NCI-H82 treated with DMSO at 0.1 percent for 48 hours (cell line): ENCODE measurements at regions not wholly inside any gene's neighbourhood (a gene's known extent, or its start where the extent isn't known, plus 50 kb on each side); places are given as distances from the start of the nearest gene placed in this dataset.

Experiments used
- DNase-seq: peaks from one replicate; lab custom pipeline; 2025; ENCODE audit not compliant: unreplicated experiment; lab: John Stamatoyannopoulos, UW

GRCh38 chr9:79798450-79798849, 226.7 kb downstream of the TLE4 start:
- DNase-seq, result no peak

DNA sequence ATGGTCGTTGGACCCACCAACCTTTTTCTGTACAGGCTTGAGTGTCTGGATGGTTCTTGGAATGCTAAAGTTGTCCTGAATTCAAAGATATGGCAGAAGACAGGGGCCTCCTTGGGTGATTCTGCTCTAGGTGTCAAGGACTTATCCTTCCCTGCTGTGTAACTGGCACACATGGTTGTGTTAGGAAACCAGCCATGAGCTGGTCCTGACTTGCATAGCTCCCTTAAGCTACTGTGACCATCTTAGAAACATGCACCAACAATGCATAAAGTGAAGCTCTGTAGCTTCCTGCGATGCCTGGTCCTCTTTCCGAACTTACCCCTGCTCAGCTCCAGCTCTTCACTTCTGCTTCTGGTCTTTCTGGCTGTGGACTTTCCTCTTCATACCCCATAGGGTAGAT, 224.6 kb downstream of the TLE4 start:
- no peak for DNase-seq

GRCh38 chr9:79788662-79789061, 216.9 kb downstream of the TLE4 start:
- no peak for DNase-seq

DNA sequence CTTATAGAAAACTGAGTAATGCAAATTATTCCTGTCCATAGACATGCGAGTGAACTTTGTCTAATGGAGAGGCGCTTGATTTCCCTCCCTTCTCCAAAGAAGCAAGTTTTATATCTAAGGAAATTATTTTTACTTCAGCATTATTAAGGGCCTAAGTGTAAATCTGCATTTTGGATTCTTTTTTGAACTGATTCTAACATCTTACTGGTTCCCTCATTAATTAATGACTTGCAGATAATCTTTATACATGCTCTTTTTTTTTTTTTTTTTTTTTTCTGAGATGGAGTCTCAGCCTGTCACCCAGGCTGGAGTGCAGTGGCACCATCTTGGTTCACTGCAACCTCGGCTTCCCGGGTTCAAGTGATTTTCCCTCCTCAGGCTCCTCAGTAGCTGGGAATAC, 209.5 kb downstream of the TLE4 start:
- no peak for DNase-seq

DNA sequence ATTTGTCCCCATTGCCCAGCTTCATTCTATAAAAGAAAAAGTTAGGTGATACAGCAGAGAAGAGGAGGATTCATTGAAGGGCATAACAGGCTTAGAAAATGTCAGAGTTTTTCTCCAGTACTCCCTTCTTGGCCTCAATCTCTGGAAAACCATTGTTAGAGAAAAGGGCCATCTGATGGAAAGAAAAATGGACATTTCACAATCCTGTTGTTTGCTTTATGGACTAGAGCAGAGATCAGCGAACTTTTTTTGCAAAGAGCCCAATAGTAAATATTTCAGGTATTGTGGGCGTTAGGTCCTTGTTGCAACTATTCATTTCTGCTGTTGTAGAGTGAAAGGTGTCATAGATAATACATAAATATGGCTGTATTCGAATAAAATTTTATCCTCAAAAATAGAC, 208.8 kb downstream of the TLE4 start:
- no peak for DNase-seq

DNA sequence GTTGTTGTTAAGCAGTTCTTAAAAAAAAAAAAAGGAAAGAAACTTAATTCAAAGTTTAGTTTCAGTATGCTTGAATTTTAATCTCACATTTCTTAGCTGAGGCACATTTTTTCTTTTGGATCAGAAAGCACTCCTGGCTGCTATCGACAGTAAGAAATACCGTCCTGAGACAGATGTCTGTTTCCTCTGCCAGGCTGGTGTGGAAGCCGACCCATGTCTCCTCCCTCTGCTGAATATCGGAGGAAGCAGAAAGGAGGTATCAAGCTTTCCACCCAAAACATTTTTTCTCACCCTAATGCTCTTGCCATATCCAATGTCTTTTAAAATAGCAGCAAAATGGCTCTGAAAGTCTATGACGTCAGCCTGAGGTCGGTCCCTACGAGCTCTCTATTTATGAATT, 208.1 kb downstream of the TLE4 start:
- DNase-seq, result no peak

GRCh38 chr9:79778581-79778980, 206.8 kb downstream of the TLE4 start:
- no peak for DNase-seq

DNA sequence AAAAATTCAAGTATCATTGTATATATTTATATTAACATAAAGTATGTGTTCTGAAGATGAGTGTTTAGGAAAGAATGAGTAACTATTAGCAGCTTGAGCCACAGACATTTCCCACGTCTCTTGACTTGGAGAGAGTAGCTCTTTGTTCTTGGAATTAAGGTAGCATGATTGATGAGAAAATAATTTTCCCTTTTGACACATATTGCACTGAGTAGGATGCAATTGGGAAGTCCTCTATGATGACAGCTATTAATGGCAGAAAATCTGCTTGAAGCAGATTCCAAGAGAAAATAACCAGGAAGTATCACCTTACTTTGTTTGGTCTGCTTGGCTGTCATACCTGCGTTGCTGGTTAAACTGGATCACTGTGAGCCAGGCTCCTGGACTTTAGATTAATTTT, 204.8 kb downstream of the TLE4 start:
- no peak for DNase-seq
